Progenitor cell of endocrine pancreas (in vitro differentiated cells): ENCODE measurements at regions not wholly inside any gene's neighbourhood (a gene's known extent, or its start where the extent isn't known, plus 50 kb on each side); places are given as distances from the start of the nearest gene placed in this dataset.

ENCODE experiments used
- DNase-seq: peaks from one replicate; pipeline ENCODE4 v3.0.0; 2021; ENCODE audit warnings: low spot score; ENCODE audit not compliant: unreplicated experiment
- H3K27ac Mint-ChIP-seq: 2 replicates; pipeline ENCODE4 v1.8.0; 2021; ENCODE audit warnings: mild to moderate bottlenecking, moderate library complexity, mixed read lengths
- H3K27me3 Mint-ChIP-seq: 2 replicates; pipeline ENCODE4 v1.8.0; 2021; ENCODE audit warnings: mixed read lengths
- H3K36me3 Mint-ChIP-seq: 2 replicates; pipeline ENCODE4 v1.8.0; 2022; ENCODE audit warnings: mixed read lengths; ENCODE audit not compliant: insufficient read depth
- H3K4me1 Mint-ChIP-seq: 2 replicates; pipeline ENCODE4 v1.8.0; 2021; ENCODE audit warnings: low read depth, mixed read lengths
- H3K4me3 Mint-ChIP-seq: 2 replicates; pipeline ENCODE4 v1.8.0; 2021; ENCODE audit warnings: low read depth, mild to moderate bottlenecking, moderate library complexity, mixed read lengths
- H3K9me3 Mint-ChIP-seq: 2 replicates; pipeline ENCODE4 v1.8.0; 2021; ENCODE audit warnings: low read depth, mixed read lengths
- CTCF ChIP-seq: fragments of 200-600 bp; sonication (generic); IDR thresholded peaks from one replicate; pipeline ENCODE4 v1.5.0; 2021; ENCODE audit warnings: antibody characterized with exemption, mild to moderate bottlenecking; ENCODE audit not compliant: unreplicated experiment

- H3K9me3 Mint-ChIP-seq: no peaks in the 10 kb centered on the region
- no peak overlapping the region for H3K27ac Mint-ChIP-seq
- H3K4me3 Mint-ChIP-seq: no peak overlapping the region
- H3K27me3 Mint-ChIP-seq: peaks cover 6% of the 10 kb centered on the region
- TF ChIP-seq CTCF: no peak
- no peaks in the 10 kb centered on the region for H3K36me3 Mint-ChIP-seq
- H3K4me1 Mint-ChIP-seq: no peaks in the 10 kb centered on the region
- DNase-seq: no peak
Observed at GRCh38 chr10:128493811-128494210, 367.6 kb upstream of the MKI67 start.

DNA sequence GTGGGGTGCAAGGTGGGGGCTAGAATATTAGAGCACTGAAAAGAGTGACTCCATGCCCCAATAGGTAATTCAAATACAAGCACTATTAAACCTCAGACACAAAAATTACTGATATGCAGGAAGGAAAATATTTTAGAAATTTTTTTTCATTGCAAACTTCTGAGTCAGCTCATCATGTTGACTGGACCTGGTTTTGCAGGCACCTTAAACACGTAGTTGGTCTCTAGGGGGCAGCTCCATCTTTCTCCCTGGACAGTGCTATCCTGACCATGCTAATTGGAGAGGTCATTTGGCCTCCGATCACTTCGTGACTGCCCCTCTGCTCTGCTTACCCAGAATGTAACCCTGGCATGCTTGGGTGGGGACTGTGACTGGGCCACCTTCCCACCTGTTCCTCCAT is 368.4 kb upstream of the MKI67 start:
- Mint-ChIP-seq H3K27ac (no peak overlapping the region), H3K9me3 (no peaks in the 10 kb centered on the region), H3K4me1 (no peaks in the 10 kb centered on the region), H3K27me3 (peaks cover 6% of the 10 kb centered on the region), H3K4me3 (no peak overlapping the region), H3K36me3 (no peaks in the 10 kb centered on the region)
- DNase-seq: no peak
- TF ChIP-seq CTCF: no peak

DNA sequence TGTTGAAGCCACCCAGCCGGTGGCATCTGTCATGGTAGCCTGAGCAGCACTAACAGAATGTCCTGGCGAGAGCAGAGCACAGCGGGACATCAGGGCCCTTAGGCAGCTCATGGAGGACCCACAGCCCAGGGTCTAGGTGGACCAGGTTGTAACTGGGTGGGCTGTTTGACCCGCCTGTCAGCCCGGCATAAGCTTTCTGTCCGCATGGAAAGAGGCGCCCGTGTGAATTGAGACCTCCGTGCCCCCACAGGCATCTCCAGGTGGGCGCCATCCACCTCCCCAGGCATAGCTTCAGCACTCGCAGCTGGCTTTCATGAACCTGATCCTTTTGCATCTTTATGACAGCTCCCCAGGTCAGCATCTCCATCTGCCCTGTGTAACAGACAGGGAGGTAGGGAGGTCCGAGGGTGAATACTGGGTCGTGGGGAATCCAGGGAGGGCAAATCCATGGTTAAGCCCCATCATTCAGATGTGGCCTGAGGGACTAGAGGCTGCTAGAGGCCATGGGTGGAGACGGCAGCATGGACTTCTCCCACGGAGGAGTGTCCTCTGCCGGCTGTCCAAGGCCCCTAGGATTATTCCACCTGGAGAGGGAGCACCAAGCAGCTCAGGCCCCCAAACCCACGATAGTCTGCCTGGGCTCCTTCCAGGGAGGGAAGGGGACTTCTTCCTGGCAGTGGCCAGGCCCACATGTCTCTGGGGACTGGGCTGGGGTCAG is 371.6 kb upstream of the MKI67 start:
- no peak for TF ChIP-seq CTCF
- Mint-ChIP-seq H3K36me3 (no peaks in the 10 kb centered on the region), H3K9me3 (no peaks in the 10 kb centered on the region), H3K4me3 (no peak overlapping the region), H3K4me1 (no peaks in the 10 kb centered on the region), H3K27me3 (no peaks in the 10 kb centered on the region), H3K27ac (no peak overlapping the region)
- DNase-seq: no peak

DNA sequence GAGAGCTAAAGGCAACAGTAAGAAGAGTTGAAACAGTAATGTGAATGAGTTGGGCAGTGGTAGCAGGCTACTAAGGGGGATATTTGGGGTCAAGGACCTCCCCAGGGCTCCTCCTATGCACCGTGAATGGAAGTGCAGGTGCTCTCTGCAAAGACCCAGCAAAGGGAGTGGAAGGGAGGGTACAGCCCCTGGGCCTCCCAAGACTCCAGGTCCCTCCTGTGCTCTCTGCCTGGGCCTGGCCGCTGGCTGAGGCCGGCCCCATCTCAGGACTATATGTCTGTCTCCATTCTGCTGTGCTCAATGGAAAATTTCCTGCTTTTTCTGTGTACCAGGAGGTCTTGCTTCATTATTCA is 372.1 kb upstream of the MKI67 start:
- H3K9me3 Mint-ChIP-seq: no peaks in the 10 kb centered on the region
- no peak for TF ChIP-seq CTCF

GRCh38 chr10:128498746-128499145 is 372.5 kb upstream of the MKI67 start:
- no peaks in the 10 kb centered on the region for H3K4me1 Mint-ChIP-seq
- no peak overlapping the region for H3K4me3 Mint-ChIP-seq
- H3K9me3 Mint-ChIP-seq: no peaks in the 10 kb centered on the region
- no peak for DNase-seq
- H3K27me3 Mint-ChIP-seq: peaks cover 3% of the 10 kb centered on the region
- no peaks in the 10 kb centered on the region for H3K36me3 Mint-ChIP-seq
- TF ChIP-seq CTCF: no peak
- H3K27ac Mint-ChIP-seq: no peak overlapping the region

More for the DNA sequence above, 372.1 kb upstream of the MKI67 start:
- Mint-ChIP-seq H3K36me3 (no peaks in the 10 kb centered on the region), H3K4me3 (no peak overlapping the region), H3K27ac (no peak overlapping the region), H3K27me3 (no peaks in the 10 kb centered on the region), H3K4me1 (no peaks in the 10 kb centered on the region)
- DNase-seq: no peak
